ENCODE measurements at regions not wholly inside any gene's neighbourhood (a gene's known extent, or its start where the extent isn't known, plus 50 kb on each side); places are given as distances from the start of the nearest gene placed in this dataset.

DNA sequence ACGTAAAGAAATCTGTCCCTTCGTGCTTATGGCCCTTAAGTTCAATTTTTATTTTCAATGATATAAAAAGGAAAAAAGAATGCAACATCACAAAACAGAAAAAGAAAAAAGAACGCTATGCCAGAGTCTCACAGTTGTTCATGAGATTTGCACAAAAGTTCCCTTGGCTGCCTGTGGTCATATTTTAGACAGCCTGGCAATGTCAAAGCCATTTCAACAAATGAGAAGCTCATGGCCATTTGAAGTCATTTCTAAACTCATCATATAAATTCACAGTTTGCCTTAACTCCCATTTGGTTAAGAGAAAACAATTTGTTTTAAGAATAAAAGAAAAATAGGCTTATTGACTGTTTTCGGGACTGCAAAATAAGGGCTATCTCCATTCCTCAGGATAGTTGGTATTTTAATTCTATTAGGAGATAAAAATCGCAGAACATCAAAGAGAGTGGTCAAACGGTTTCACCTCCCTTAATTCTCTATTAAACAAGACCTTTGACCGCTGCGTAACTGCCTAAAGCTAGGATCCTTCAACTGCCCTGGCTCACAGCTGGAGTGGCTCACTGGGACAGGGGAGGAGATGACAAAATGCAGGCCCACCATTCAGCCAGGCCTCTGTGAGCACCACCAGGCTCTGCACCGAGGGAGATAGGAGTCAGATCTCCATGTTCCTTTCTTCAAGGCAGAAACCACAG, 119.2 kb upstream of the DAAM1 start:
- no peak overlapping the region for H3K4me3 ChIP-seq
- TF ChIP-seq EP300 (IDR thresholded peaks at IDR 0.05) (no peak), POLR2AphosphoS5 (IDR thresholded peaks at IDR 0.05) (no peak), POLR2A (IDR thresholded peaks at IDR 0.05) (no peak)
- TF ChIP-seq, protein P1, sequence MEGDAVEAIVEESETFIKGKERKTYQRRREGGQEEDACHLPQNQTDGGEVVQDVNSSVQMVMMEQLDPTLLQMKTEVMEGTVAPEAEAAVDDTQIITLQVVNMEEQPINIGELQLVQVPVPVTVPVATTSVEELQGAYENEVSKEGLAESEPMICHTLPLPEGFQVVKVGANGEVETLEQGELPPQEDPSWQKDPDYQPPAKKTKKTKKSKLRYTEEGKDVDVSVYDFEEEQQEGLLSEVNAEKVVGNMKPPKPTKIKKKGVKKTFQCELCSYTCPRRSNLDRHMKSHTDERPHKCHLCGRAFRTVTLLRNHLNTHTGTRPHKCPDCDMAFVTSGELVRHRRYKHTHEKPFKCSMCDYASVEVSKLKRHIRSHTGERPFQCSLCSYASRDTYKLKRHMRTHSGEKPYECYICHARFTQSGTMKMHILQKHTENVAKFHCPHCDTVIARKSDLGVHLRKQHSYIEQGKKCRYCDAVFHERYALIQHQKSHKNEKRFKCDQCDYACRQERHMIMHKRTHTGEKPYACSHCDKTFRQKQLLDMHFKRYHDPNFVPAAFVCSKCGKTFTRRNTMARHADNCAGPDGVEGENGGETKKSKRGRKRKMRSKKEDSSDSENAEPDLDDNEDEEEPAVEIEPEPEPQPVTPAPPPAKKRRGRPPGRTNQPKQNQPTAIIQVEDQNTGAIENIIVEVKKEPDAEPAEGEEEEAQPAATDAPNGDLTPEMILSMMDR (IDR thresholded peaks at IDR 0.05), result no peak
- no peaks in the 10 kb centered on the region for H3K27me3 ChIP-seq
- H3K9me3 ChIP-seq, result no peaks in the 10 kb centered on the region
- H3K36me3 ChIP-seq, result no peaks in the 10 kb centered on the region
- no peak overlapping the region for H3K27ac ChIP-seq
- no peaks in the 10 kb centered on the region for H3K4me1 ChIP-seq
- WGBS, result 80% methylated on average over 9 of the region's 9 CpGs
- DNase-seq (ENCODE audit: low spot score in 2 of 2), result no peak

DNA sequence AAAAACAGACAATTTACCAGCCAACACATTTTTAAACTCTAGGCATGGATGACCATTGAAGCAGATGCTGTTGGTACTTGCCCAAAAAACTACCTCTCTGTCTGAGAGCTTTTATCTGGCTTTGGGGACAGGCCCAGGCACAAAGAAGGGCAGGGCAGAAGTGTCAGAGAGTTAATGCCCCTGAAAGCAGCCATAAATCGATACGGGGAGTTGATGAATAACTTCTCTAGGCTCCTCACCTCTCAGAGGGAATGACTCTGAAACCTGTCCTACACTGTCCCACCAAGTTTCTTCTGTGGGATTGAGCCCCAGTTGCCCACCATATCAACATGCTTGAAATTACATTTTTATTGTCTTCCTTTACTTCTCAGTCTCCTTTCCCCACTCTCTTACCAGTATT, 113.0 kb upstream of the DAAM1 start:
- TF ChIP-seq, protein P1 (IDR thresholded peaks at IDR 0.05), result no peak
- TF ChIP-seq EP300 (IDR thresholded peaks at IDR 0.05) (no peak), POLR2AphosphoS5 (IDR thresholded peaks at IDR 0.05) (no peak), POLR2A (IDR thresholded peaks at IDR 0.05) (no peak)
- no peak overlapping the region for H3K4me3 ChIP-seq
- no peak for DNase-seq (ENCODE audit: low spot score in 2 of 2)
- no peaks in the 10 kb centered on the region for H3K9me3 ChIP-seq
- 73% methylated on average over 2 of the region's 2 CpGs for WGBS
- H3K27ac ChIP-seq, result no peak overlapping the region
- no peaks in the 10 kb centered on the region for H3K36me3 ChIP-seq
- H3K4me1 ChIP-seq, result no peaks in the 10 kb centered on the region
- H3K27me3 ChIP-seq, result no peaks in the 10 kb centered on the region

GRCh38 chr14:59081720-59082119, 106.7 kb upstream of the DAAM1 start:
- H3K27ac ChIP-seq, result no peak overlapping the region
- H3K9me3 ChIP-seq, result no peaks in the 10 kb centered on the region
- H3K4me3 ChIP-seq, result no peak overlapping the region
- no peaks in the 10 kb centered on the region for H3K27me3 ChIP-seq
- no peaks in the 10 kb centered on the region for H3K4me1 ChIP-seq
- DNase-seq (ENCODE audit: low spot score in 2 of 2), result no peak
- H3K36me3 ChIP-seq, result no peaks in the 10 kb centered on the region
- TF ChIP-seq, protein P1 (IDR thresholded peaks at IDR 0.05), result no peak
- TF ChIP-seq EP300 (IDR thresholded peaks at IDR 0.05), result no peak
- TF ChIP-seq POLR2A (IDR thresholded peaks at IDR 0.05), result no peak
- TF ChIP-seq POLR2AphosphoS5 (IDR thresholded peaks at IDR 0.05), result no peak

GRCh38 chr14:59085207-59085739, 103.2 kb upstream of the DAAM1 start:
- Histone ChIP-seq H3K4me3 (no peak overlapping the region), H3K36me3 (no peaks in the 10 kb centered on the region), H3K27ac (no peak overlapping the region), H3K27me3 (no peaks in the 10 kb centered on the region), H3K4me1 (no peaks in the 10 kb centered on the region), H3K9me3 (no peaks in the 10 kb centered on the region)
- TF ChIP-seq, protein P1 (IDR thresholded peaks at IDR 0.05), result no peak
- no peak for TF ChIP-seq EP300 (IDR thresholded peaks at IDR 0.05)
- TF ChIP-seq POLR2AphosphoS5 (IDR thresholded peaks at IDR 0.05), result no peak
- TF ChIP-seq POLR2A (IDR thresholded peaks at IDR 0.05), result no peak
- no peak for DNase-seq (ENCODE audit: low spot score in 2 of 2)
- 97% methylated on average over 2 of the region's 2 CpGs for WGBS

DNA sequence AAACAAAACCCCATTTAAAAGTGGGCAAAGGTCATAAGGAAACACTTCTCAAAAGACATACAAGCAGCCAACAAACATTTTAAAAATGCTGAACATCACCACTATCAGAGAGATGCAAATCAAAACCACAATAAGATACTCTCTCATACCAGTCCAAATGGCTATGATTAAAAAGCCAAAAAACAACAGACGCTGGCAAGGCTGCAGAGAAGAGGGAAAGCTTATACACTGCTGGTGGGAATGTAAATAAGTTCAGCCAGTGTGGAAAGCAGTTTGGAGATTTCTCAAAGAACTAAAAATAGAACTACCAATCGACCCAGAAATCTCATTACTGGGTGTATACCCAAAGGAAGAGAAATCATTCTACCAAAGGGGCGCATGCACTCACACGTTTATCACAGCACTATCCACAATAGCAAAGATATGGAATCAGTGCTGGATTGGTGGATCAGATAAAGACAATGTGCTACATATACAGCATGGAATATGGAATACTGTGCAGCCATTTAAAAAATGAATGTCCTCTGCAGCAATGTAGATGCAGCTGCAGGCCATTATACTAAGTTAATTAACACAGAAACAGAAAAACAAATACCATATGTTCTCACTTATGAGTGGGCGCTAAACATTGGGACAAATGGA, 102.1 kb upstream of the DAAM1 start:
- DNase-seq (ENCODE audit: low spot score in 2 of 2), result no peak
- 33% methylated on average over 5 of the region's 5 CpGs for WGBS
- no peaks in the 10 kb centered on the region for H3K9me3 ChIP-seq
- H3K27ac ChIP-seq, result no peak overlapping the region
- no peaks in the 10 kb centered on the region for H3K4me1 ChIP-seq
- no peak overlapping the region for H3K4me3 ChIP-seq
- no peaks in the 10 kb centered on the region for H3K27me3 ChIP-seq
- TF ChIP-seq POLR2A (IDR thresholded peaks at IDR 0.05) (no peak), POLR2AphosphoS5 (IDR thresholded peaks at IDR 0.05) (no peak)
- TF ChIP-seq, protein P1 (IDR thresholded peaks at IDR 0.05), result no peak
- no peaks in the 10 kb centered on the region for H3K36me3 ChIP-seq
